Panc1 (cell line): ENCODE measurements at regions not wholly inside any gene's neighbourhood (a gene's known extent, or its start where the extent isn't known, plus 50 kb on each side); places are given as distances from the start of the nearest gene placed in this dataset.

Experiments used
- ATAC-seq: fragments of 200-7000 bp; cut with Tn5 transposase; 2 replicates; pipeline ENCODE4 v1.9.1; 2020; ENCODE audit warnings: mild to moderate bottlenecking, moderate library complexity
- BruUV-seq: library from RNA; stranded (reverse); fragments of 400-500 nt; replicated peaks from 2 replicates; lab custom pipeline; 2021; lab: Mats Ljungman, UMichigan
- CTCF ChIA-PET: fragments of 300-600 bp; sonication (Branson Sonifier 250); formaldehyde crosslinking; loops from one replicate; lab custom pipeline; 2022; ENCODE audit warnings: antibody characterized with exemption; lab: Charles Lee
- POLR2A ChIA-PET: fragments of 300-600 bp; sonication (Branson Sonifier 250); formaldehyde crosslinking; loops from one replicate; lab custom pipeline; 2022; ENCODE audit warnings: antibody characterized with exemption; lab: Charles Lee
- DNase-seq: peaks from one replicate; pipeline ENCODE4 v3.0.0-alpha.2; 2010; ENCODE audit warnings: low read depth, low spot score
- H3K27ac ChIP-seq: 2 replicates; pipeline ENCODE4 v1.5.1; 2011; ENCODE audit warnings: mild to moderate bottlenecking, low read length, inconsistent platforms
- H3K27me3 ChIP-seq: fragments of 200-500 bp; sonication (Bioruptor generic); 2 replicates; pipeline ENCODE4 v1.6.0; 2014; ENCODE audit warnings: low read length, inconsistent platforms; ENCODE audit not compliant: control insufficient read depth, insufficient read depth
- H3K36me3 ChIP-seq: fragments of 200-500 bp; sonication (Bioruptor generic); 2 replicates; pipeline ENCODE4 v1.5.1; 2014; ENCODE audit warnings: inconsistent platforms, mild to moderate bottlenecking, low read length, moderate library complexity; ENCODE audit not compliant: control insufficient read depth, insufficient read depth
- H3K4me1 ChIP-seq: 2 replicates; pipeline ENCODE4 v1.5.1; 2011; ENCODE audit warnings: inconsistent platforms, mild to moderate bottlenecking, low read length, moderate library complexity; ENCODE audit not compliant: control insufficient read depth, insufficient read depth
- H3K4me3 ChIP-seq, 2 experiments: 2 replicates each; pipeline ENCODE4 v1.5.1; 2011 to 2012; ENCODE audit warnings: low read depth in 2 of 2, low read length in 2 of 2, mild to moderate bottlenecking in 2 of 2, inconsistent platforms in 1 of 2, moderate library complexity in 1 of 2
- H3K9me3 ChIP-seq: fragments of 200-500 bp; sonication (Bioruptor generic); 2 replicates; pipeline ENCODE4 v1.5.1; 2014; ENCODE audit warnings: low read depth, mild to moderate bottlenecking, inconsistent platforms, low read length, moderate library complexity; ENCODE audit not compliant: control insufficient read depth, insufficient read depth
- POLR2AphosphoS5 ChIP-seq: IDR thresholded peaks from 2 replicates; pipeline ENCODE4 v1.6.1; 2012; ENCODE audit warnings: mild to moderate bottlenecking, low read depth, low read length, moderate library complexity
- SIN3A ChIP-seq: IDR thresholded peaks from 2 replicates; pipeline ENCODE4 v1.6.1; 2012; ENCODE audit warnings: low read depth, mild to moderate bottlenecking, low read length, moderate library complexity, borderline replicate concordance; ENCODE audit not compliant: insufficient read depth
- TCF7L2 ChIP-seq: IDR thresholded peaks from 2 replicates; pipeline ENCODE4 v1.6.1; 2011; ENCODE audit warnings: mild to moderate bottlenecking, low read depth, low read length, inconsistent platforms
- in situ Hi-C: cut with HindIII; loops from 2 replicates; pipeline ENCODE4 v1.10.0; 2016; ENCODE audit warnings: low sequenced_read_pairs, low pct_unique_long_range_greater_than_20kb
- intact Hi-C: fragments of 100-400 bp; cut with micrococcal nuclease; formaldehyde crosslinking; loops from one replicate; pipeline ENCODE4 v1.10.0; 2022; ENCODE audit not compliant: unreplicated experiment
- TF ChIP-seq, protein P1 (sequence below), 2 experiments: IDR thresholded peaks; 2 replicates each; pipeline ENCODE4 v1.6.1; 2011 to 2012; ENCODE audit warnings: low read depth in 2 of 2, control low read depth in 1 of 2, low read length in 1 of 2, mild to moderate bottlenecking in 1 of 2, moderate library complexity in 1 of 2; ENCODE audit not compliant: insufficient read depth in 1 of 2
- TF ChIP-seq, protein P2 (sequence below): fragments of 450-650 bp; IDR thresholded peaks from 2 replicates; pipeline ENCODE4 v1.5.1; 2017; ENCODE audit warnings: mild to moderate bottlenecking

DNA sequence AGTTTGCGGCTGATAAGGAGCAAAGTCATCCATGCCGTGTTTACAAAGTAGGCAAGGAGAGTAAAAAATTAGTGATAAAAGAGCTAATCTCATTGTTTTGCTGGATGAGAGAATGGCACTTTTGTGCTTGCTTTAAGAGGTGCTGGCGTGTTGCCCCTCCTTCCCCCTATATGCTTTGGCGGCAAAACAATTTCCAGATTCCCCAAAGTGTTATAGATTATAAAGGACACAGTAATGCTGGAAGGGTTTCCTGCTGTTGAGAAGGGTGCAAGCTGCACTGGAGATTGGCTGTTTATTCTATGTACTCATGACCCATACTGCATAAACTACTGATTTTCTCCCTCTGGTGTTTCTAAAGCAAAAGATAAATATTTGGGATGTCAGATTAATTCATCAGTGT, 338.9 kb upstream of the MAP3K7 start:
- ATAC-seq (no peak), DNase-seq (no peak)
- no peaks in the 10 kb centered on the region for H3K36me3 ChIP-seq
- in situ Hi-C loops: no loop called here
- no peak overlapping the region for H3K27ac ChIP-seq
- H3K4me3 ChIP-seq: no peak overlapping the region
- TF ChIP-seq TCF7L2: no peak
- no peak for TF ChIP-seq POLR2AphosphoS5
- TF ChIP-seq, protein P1, sequence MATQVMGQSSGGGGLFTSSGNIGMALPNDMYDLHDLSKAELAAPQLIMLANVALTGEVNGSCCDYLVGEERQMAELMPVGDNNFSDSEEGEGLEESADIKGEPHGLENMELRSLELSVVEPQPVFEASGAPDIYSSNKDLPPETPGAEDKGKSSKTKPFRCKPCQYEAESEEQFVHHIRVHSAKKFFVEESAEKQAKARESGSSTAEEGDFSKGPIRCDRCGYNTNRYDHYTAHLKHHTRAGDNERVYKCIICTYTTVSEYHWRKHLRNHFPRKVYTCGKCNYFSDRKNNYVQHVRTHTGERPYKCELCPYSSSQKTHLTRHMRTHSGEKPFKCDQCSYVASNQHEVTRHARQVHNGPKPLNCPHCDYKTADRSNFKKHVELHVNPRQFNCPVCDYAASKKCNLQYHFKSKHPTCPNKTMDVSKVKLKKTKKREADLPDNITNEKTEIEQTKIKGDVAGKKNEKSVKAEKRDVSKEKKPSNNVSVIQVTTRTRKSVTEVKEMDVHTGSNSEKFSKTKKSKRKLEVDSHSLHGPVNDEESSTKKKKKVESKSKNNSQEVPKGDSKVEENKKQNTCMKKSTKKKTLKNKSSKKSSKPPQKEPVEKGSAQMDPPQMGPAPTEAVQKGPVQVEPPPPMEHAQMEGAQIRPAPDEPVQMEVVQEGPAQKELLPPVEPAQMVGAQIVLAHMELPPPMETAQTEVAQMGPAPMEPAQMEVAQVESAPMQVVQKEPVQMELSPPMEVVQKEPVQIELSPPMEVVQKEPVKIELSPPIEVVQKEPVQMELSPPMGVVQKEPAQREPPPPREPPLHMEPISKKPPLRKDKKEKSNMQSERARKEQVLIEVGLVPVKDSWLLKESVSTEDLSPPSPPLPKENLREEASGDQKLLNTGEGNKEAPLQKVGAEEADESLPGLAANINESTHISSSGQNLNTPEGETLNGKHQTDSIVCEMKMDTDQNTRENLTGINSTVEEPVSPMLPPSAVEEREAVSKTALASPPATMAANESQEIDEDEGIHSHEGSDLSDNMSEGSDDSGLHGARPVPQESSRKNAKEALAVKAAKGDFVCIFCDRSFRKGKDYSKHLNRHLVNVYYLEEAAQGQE (IDR thresholded peaks at IDR 0.05; ENCODE audit: insufficient read depth in 1 of 2, low read depth in 2 of 2, low read length in 1 of 2): no peak
- no peak for TF ChIP-seq SIN3A
- TF ChIP-seq, protein P2, sequence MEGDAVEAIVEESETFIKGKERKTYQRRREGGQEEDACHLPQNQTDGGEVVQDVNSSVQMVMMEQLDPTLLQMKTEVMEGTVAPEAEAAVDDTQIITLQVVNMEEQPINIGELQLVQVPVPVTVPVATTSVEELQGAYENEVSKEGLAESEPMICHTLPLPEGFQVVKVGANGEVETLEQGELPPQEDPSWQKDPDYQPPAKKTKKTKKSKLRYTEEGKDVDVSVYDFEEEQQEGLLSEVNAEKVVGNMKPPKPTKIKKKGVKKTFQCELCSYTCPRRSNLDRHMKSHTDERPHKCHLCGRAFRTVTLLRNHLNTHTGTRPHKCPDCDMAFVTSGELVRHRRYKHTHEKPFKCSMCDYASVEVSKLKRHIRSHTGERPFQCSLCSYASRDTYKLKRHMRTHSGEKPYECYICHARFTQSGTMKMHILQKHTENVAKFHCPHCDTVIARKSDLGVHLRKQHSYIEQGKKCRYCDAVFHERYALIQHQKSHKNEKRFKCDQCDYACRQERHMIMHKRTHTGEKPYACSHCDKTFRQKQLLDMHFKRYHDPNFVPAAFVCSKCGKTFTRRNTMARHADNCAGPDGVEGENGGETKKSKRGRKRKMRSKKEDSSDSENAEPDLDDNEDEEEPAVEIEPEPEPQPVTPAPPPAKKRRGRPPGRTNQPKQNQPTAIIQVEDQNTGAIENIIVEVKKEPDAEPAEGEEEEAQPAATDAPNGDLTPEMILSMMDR: no peak
- ChIA-PET POLR2A (no interaction called here), CTCF (no interaction called here)
- no peaks in the 10 kb centered on the region; the same call in 1 of the 2 replicates for H3K27me3 ChIP-seq
- intact Hi-C loops: no loop called here
- no TSS peak for BruUV-seq
- no peaks in the 10 kb centered on the region for H3K4me1 ChIP-seq
- H3K9me3 ChIP-seq: no peaks in the 10 kb centered on the region

DNA sequence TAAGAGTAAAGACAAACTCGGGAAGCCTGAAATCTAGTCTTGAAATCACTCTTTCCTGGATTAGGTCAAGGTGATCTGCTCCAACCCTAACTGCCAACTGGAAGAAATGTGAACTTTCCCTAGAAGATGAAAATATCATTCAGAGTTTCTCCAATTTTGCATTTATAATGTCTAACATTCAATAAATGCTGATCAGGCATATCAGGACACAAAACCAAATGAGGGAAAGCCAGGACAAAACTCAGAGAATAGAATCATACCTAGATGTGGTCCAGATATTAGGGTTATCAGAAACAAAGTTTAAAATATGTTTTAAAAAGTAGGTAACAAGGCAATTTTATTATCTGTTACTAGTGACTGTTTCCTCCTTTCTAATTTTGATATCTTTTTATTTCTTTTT, 335.5 kb upstream of the MAP3K7 start:
- no peaks in the 10 kb centered on the region for H3K4me1 ChIP-seq
- intact Hi-C loops: no loop called here
- ChIA-PET CTCF (no interaction called here), POLR2A (no interaction called here)
- DNase-seq (no peak), ATAC-seq (no peak)
- H3K9me3 ChIP-seq: no peaks in the 10 kb centered on the region
- no peak overlapping the region for H3K4me3 ChIP-seq
- no TSS peak for BruUV-seq
- H3K27ac ChIP-seq: no peak overlapping the region
- H3K36me3 ChIP-seq: no peaks in the 10 kb centered on the region
- no peak for TF ChIP-seq POLR2AphosphoS5
- no peak for TF ChIP-seq TCF7L2
- TF ChIP-seq, protein P2: no peak
- TF ChIP-seq SIN3A: no peak
- TF ChIP-seq, protein P1 (IDR thresholded peaks at IDR 0.05; ENCODE audit: insufficient read depth in 1 of 2, low read depth in 2 of 2, low read length in 1 of 2): no peak
- no peaks in the 10 kb centered on the region; the same call in 1 of the 2 replicates for H3K27me3 ChIP-seq
- in situ Hi-C loops: no loop called here
